Panc1 (cell line): ENCODE measurements at regions not wholly inside any gene's neighbourhood (a gene's known extent, or its start where the extent isn't known, plus 50 kb on each side); places are given as distances from the start of the nearest gene placed in this dataset.

Source experiments
- ATAC-seq: fragments of 200-7000 bp; cut with Tn5 transposase; 2 replicates; pipeline ENCODE4 v1.9.1; 2020; ENCODE audit warnings: mild to moderate bottlenecking, moderate library complexity
- BruUV-seq: library from RNA; stranded (reverse); fragments of 400-500 nt; replicated peaks from 2 replicates; lab custom pipeline; 2021; lab: Mats Ljungman, UMichigan
- CTCF ChIA-PET: fragments of 300-600 bp; sonication (Branson Sonifier 250); formaldehyde crosslinking; loops from one replicate; lab custom pipeline; 2022; ENCODE audit warnings: antibody characterized with exemption; lab: Charles Lee
- POLR2A ChIA-PET: fragments of 300-600 bp; sonication (Branson Sonifier 250); formaldehyde crosslinking; loops from one replicate; lab custom pipeline; 2022; ENCODE audit warnings: antibody characterized with exemption; lab: Charles Lee
- DNase-seq: peaks from one replicate; pipeline ENCODE4 v3.0.0-alpha.2; 2010; ENCODE audit warnings: low read depth, low spot score
- H3K27ac ChIP-seq: 2 replicates; pipeline ENCODE4 v1.5.1; 2011; ENCODE audit warnings: mild to moderate bottlenecking, low read length, inconsistent platforms
- H3K27me3 ChIP-seq: fragments of 200-500 bp; sonication (Bioruptor generic); 2 replicates; pipeline ENCODE4 v1.6.0; 2014; ENCODE audit warnings: low read length, inconsistent platforms; ENCODE audit not compliant: control insufficient read depth, insufficient read depth
- H3K36me3 ChIP-seq: fragments of 200-500 bp; sonication (Bioruptor generic); 2 replicates; pipeline ENCODE4 v1.5.1; 2014; ENCODE audit warnings: inconsistent platforms, mild to moderate bottlenecking, low read length, moderate library complexity; ENCODE audit not compliant: control insufficient read depth, insufficient read depth
- H3K4me1 ChIP-seq: 2 replicates; pipeline ENCODE4 v1.5.1; 2011; ENCODE audit warnings: inconsistent platforms, mild to moderate bottlenecking, low read length, moderate library complexity; ENCODE audit not compliant: control insufficient read depth, insufficient read depth
- H3K4me3 ChIP-seq, 2 experiments: 2 replicates each; pipeline ENCODE4 v1.5.1; 2011 to 2012; ENCODE audit warnings: low read depth in 2 of 2, low read length in 2 of 2, mild to moderate bottlenecking in 2 of 2, inconsistent platforms in 1 of 2, moderate library complexity in 1 of 2
- H3K9me3 ChIP-seq: fragments of 200-500 bp; sonication (Bioruptor generic); 2 replicates; pipeline ENCODE4 v1.5.1; 2014; ENCODE audit warnings: low read depth, mild to moderate bottlenecking, inconsistent platforms, low read length, moderate library complexity; ENCODE audit not compliant: control insufficient read depth, insufficient read depth
- POLR2AphosphoS5 ChIP-seq: IDR thresholded peaks from 2 replicates; pipeline ENCODE4 v1.6.1; 2012; ENCODE audit warnings: mild to moderate bottlenecking, low read depth, low read length, moderate library complexity
- SIN3A ChIP-seq: IDR thresholded peaks from 2 replicates; pipeline ENCODE4 v1.6.1; 2012; ENCODE audit warnings: low read depth, mild to moderate bottlenecking, low read length, moderate library complexity, borderline replicate concordance; ENCODE audit not compliant: insufficient read depth
- TCF7L2 ChIP-seq: IDR thresholded peaks from 2 replicates; pipeline ENCODE4 v1.6.1; 2011; ENCODE audit warnings: mild to moderate bottlenecking, low read depth, low read length, inconsistent platforms
- in situ Hi-C: cut with HindIII; loops from 2 replicates; pipeline ENCODE4 v1.10.0; 2016; ENCODE audit warnings: low sequenced_read_pairs, low pct_unique_long_range_greater_than_20kb
- intact Hi-C: fragments of 100-400 bp; cut with micrococcal nuclease; formaldehyde crosslinking; loops from one replicate; pipeline ENCODE4 v1.10.0; 2022; ENCODE audit not compliant: unreplicated experiment
- TF ChIP-seq, protein P1 (sequence below): fragments of 450-650 bp; IDR thresholded peaks from 2 replicates; pipeline ENCODE4 v1.5.1; 2017; ENCODE audit warnings: mild to moderate bottlenecking
- TF ChIP-seq, protein P2 (sequence below), 2 experiments: IDR thresholded peaks; 2 replicates each; pipeline ENCODE4 v1.6.1; 2011 to 2012; ENCODE audit warnings: low read depth in 2 of 2, control low read depth in 1 of 2, low read length in 1 of 2, mild to moderate bottlenecking in 1 of 2, moderate library complexity in 1 of 2; ENCODE audit not compliant: insufficient read depth in 1 of 2

DNA sequence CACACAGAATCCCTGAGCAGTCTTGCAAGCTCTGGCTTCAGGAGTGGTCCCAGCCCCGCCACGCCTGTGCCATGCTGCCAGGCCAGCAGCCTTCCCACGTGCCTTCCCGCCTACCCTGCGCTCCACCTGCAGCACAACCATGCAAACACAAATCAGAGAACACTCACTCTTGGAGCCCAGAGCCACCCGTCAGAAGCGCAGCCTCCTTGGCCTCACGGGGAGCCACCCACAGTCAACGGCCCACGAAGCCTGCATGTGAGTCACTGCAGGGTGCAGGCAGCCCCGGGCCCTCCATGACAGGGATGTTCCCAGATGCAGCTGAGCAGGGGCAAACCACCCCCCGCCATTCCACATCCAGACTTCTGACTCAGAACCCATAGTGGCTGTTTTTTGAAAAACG, 217.0 kb downstream of the DLL1 start:
- no peaks in the 10 kb centered on the region for H3K4me1 ChIP-seq
- no peak overlapping the region for H3K27ac ChIP-seq
- in situ Hi-C loops (no loop called here), intact Hi-C loops (no loop called here)
- DNase-seq = no peak
- TF ChIP-seq, protein P1, sequence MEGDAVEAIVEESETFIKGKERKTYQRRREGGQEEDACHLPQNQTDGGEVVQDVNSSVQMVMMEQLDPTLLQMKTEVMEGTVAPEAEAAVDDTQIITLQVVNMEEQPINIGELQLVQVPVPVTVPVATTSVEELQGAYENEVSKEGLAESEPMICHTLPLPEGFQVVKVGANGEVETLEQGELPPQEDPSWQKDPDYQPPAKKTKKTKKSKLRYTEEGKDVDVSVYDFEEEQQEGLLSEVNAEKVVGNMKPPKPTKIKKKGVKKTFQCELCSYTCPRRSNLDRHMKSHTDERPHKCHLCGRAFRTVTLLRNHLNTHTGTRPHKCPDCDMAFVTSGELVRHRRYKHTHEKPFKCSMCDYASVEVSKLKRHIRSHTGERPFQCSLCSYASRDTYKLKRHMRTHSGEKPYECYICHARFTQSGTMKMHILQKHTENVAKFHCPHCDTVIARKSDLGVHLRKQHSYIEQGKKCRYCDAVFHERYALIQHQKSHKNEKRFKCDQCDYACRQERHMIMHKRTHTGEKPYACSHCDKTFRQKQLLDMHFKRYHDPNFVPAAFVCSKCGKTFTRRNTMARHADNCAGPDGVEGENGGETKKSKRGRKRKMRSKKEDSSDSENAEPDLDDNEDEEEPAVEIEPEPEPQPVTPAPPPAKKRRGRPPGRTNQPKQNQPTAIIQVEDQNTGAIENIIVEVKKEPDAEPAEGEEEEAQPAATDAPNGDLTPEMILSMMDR = no peak
- TF ChIP-seq, protein P2, sequence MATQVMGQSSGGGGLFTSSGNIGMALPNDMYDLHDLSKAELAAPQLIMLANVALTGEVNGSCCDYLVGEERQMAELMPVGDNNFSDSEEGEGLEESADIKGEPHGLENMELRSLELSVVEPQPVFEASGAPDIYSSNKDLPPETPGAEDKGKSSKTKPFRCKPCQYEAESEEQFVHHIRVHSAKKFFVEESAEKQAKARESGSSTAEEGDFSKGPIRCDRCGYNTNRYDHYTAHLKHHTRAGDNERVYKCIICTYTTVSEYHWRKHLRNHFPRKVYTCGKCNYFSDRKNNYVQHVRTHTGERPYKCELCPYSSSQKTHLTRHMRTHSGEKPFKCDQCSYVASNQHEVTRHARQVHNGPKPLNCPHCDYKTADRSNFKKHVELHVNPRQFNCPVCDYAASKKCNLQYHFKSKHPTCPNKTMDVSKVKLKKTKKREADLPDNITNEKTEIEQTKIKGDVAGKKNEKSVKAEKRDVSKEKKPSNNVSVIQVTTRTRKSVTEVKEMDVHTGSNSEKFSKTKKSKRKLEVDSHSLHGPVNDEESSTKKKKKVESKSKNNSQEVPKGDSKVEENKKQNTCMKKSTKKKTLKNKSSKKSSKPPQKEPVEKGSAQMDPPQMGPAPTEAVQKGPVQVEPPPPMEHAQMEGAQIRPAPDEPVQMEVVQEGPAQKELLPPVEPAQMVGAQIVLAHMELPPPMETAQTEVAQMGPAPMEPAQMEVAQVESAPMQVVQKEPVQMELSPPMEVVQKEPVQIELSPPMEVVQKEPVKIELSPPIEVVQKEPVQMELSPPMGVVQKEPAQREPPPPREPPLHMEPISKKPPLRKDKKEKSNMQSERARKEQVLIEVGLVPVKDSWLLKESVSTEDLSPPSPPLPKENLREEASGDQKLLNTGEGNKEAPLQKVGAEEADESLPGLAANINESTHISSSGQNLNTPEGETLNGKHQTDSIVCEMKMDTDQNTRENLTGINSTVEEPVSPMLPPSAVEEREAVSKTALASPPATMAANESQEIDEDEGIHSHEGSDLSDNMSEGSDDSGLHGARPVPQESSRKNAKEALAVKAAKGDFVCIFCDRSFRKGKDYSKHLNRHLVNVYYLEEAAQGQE (IDR thresholded peaks at IDR 0.05; ENCODE audit: insufficient read depth in 1 of 2, low read depth in 2 of 2, low read length in 1 of 2) = no peak
- POLR2A ChIA-PET = no interaction called here
- H3K4me3 ChIP-seq = no peak overlapping the region
- no peak for ATAC-seq
- CTCF ChIA-PET = no interaction called here
- H3K27me3 ChIP-seq = peaks cover 18% of the 10 kb centered on the region; the same call in 1 of the 2 replicates
- no TSS peak for BruUV-seq
- H3K36me3 ChIP-seq = no peaks in the 10 kb centered on the region
- H3K9me3 ChIP-seq = no peaks in the 10 kb centered on the region

DNA sequence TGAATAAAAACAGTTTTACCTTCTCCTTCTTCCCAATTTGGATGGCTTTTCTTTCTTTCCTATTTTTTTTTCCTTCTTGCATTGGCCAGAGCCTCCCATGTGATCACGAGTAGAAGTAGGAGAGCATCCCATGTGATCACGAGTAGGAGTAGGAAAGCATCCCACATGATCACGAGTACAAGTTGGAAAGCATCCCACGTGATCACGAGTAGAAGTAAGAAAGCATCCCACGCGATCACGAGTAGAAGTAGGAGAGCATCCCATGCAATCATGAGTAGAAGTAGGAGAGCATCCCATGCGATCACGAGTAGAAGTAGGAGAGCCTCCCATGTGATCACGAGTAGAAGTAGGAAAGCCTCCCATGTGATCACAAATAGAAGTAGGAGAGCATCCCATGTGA, 218.6 kb downstream of the DLL1 start:
- no peak overlapping the region for H3K4me3 ChIP-seq
- no peaks in the 10 kb centered on the region; the same call in 1 of the 2 replicates for H3K4me1 ChIP-seq
- ChIA-PET CTCF (no interaction called here), POLR2A (no interaction called here)
- TF ChIP-seq, protein P1 = no peak
- TF ChIP-seq TCF7L2 (no peak), SIN3A (no peak), POLR2AphosphoS5 (no peak)
- TF ChIP-seq, protein P2 (IDR thresholded peaks at IDR 0.05; ENCODE audit: insufficient read depth in 1 of 2, low read depth in 2 of 2, low read length in 1 of 2) = no peak
- H3K36me3 ChIP-seq = no peaks in the 10 kb centered on the region
- DNase-seq (no peak), ATAC-seq (no peak)
- peaks cover 18% of the 10 kb centered on the region; the same call in 1 of the 2 replicates for H3K27me3 ChIP-seq
- intact Hi-C loops = no loop called here
- H3K27ac ChIP-seq = no peak overlapping the region
- no TSS peak for BruUV-seq
- in situ Hi-C loops = no loop called here
- no peaks in the 10 kb centered on the region for H3K9me3 ChIP-seq
